ENCODE measurements at regions not wholly inside any gene's neighbourhood (a gene's known extent, or its start where the extent isn't known, plus 50 kb on each side); places are given as distances from the start of the nearest gene placed in this dataset.

DNA sequence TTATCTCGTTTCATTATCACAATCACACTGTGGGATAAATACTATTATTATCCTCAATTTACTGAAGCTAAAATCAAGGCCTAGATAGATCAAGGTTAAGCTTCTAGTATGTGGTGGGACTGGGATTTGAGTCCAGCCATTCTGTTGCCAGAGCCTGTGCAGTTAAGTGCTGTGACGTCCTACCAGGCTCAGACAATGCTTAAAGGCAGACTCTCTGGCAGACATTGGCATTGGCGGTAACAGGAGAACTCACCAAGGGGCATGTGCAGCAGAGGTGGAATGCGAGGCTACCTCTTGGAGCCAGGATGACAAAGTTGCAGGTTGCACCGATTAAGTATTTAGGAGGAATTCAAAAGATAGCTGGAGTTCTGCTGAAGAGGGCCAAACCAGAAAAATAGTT lies 155.6 kb upstream of the IFNG-AS1 start:
- Histone ChIP-seq H3K27me3 (ENCODE audit: control insufficient read depth in 1 of 2, insufficient read depth in 2 of 2, low read length in 2 of 2) (no peaks in the 10 kb centered on the region), H3K4me1 (ENCODE audit: control insufficient read depth, insufficient read depth, low read length) (peaks cover 2% of the 10 kb centered on the region), H3K27ac (ENCODE audit: low read length) (no peak overlapping the region), H3K9me3 (ENCODE audit: control insufficient read depth in 2 of 2, low read length in 2 of 2) (no peaks in the 10 kb centered on the region), H3K4me3 (ENCODE audit: low read length in 2 of 2) (no peak overlapping the region), H3K36me3 (ENCODE audit: control insufficient read depth in 2 of 2, insufficient read depth in 2 of 2, low read length in 2 of 2) (no peaks in the 10 kb centered on the region), H3K9ac (ENCODE audit: low read length in 2 of 2) (no peak overlapping the region)

DNA sequence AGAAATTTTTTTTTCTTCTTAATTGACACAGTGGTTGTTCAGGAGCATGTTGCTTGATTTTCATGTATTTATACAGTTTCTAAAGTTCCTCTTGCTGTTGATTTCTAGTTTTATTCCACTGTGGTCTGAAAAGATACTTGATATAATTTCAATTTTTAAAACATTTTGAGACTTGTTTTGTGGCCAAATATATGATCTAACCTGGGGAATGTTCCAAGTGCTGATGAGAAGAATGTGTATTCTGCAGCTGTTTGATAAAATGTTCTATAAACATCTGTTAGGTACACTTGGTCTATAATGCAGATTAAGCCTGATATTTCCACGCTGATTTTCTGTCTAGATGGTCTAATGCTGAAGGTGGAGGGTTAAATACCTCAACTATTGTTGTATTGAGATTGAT lies 151.4 kb upstream of the IFNG-AS1 start:
- no peaks in the 10 kb centered on the region for H3K27me3 ChIP-seq (ENCODE audit: control insufficient read depth in 1 of 2, insufficient read depth in 2 of 2, low read length in 2 of 2)
- no peaks in the 10 kb centered on the region for H3K36me3 ChIP-seq (ENCODE audit: control insufficient read depth in 2 of 2, insufficient read depth in 2 of 2, low read length in 2 of 2)
- no peak overlapping the region for H3K9ac ChIP-seq (ENCODE audit: low read length in 2 of 2)
- no peak overlapping the region for H3K4me3 ChIP-seq (ENCODE audit: low read length in 2 of 2)
- H3K4me1 ChIP-seq (ENCODE audit: control insufficient read depth, insufficient read depth, low read length), result no peaks in the 10 kb centered on the region
- no peaks in the 10 kb centered on the region for H3K9me3 ChIP-seq (ENCODE audit: control insufficient read depth in 2 of 2, low read length in 2 of 2)
- H3K27ac ChIP-seq (ENCODE audit: low read length), result no peak overlapping the region

DNA sequence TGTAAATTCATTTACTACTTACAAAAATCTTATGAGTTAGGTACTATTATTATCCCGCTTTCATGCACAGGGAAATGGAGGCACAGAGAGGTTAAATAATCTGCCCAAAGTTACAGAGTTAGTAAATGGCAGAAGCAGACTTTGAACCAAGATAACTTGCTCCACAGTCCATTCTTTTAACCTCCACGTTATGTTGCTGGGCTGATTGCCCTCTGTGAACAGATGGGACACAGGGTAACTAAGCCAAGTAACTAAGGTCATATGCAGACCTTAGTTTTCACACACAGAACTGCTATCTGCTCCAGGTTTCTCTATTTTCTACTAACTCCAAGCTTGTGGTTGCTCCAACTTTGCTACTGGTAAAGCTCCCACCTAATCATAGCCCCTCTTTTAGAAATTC lies 147.1 kb upstream of the IFNG-AS1 start:
- Histone ChIP-seq H3K27me3 (ENCODE audit: control insufficient read depth in 1 of 2, insufficient read depth in 2 of 2, low read length in 2 of 2) (no peaks in the 10 kb centered on the region), H3K36me3 (ENCODE audit: control insufficient read depth in 2 of 2, insufficient read depth in 2 of 2, low read length in 2 of 2) (no peaks in the 10 kb centered on the region), H3K9me3 (ENCODE audit: control insufficient read depth in 2 of 2, low read length in 2 of 2) (no peaks in the 10 kb centered on the region), H3K9ac (ENCODE audit: low read length in 2 of 2) (no peak overlapping the region), H3K4me3 (ENCODE audit: low read length in 2 of 2) (no peak overlapping the region), H3K27ac (ENCODE audit: low read length) (no peak overlapping the region), H3K4me1 (ENCODE audit: control insufficient read depth, insufficient read depth, low read length) (no peaks in the 10 kb centered on the region)

GRCh38 chr12:67843257-67843656 lies 146.0 kb upstream of the IFNG-AS1 start:
- Histone ChIP-seq H3K4me1 (ENCODE audit: control insufficient read depth, insufficient read depth, low read length) (no peaks in the 10 kb centered on the region), H3K9me3 (ENCODE audit: control insufficient read depth in 2 of 2, low read length in 2 of 2) (no peaks in the 10 kb centered on the region), H3K27ac (ENCODE audit: low read length) (no peak overlapping the region), H3K36me3 (ENCODE audit: control insufficient read depth in 2 of 2, insufficient read depth in 2 of 2, low read length in 2 of 2) (no peaks in the 10 kb centered on the region), H3K4me3 (ENCODE audit: low read length in 2 of 2) (no peak overlapping the region), H3K9ac (ENCODE audit: low read length in 2 of 2) (no peak overlapping the region), H3K27me3 (ENCODE audit: control insufficient read depth in 1 of 2, insufficient read depth in 2 of 2, low read length in 2 of 2) (no peaks in the 10 kb centered on the region)

GRCh38 chr12:67852701-67853100 lies 136.5 kb upstream of the IFNG-AS1 start:
- no peak overlapping the region for H3K4me3 ChIP-seq (ENCODE audit: low read length in 2 of 2)
- H3K27me3 ChIP-seq (ENCODE audit: control insufficient read depth in 1 of 2, insufficient read depth in 2 of 2, low read length in 2 of 2), result no peaks in the 10 kb centered on the region
- H3K9ac ChIP-seq (ENCODE audit: low read length in 2 of 2), result no peak overlapping the region
- no peak overlapping the region for H3K27ac ChIP-seq (ENCODE audit: low read length)
- H3K9me3 ChIP-seq (ENCODE audit: control insufficient read depth in 2 of 2, low read length in 2 of 2), result no peaks in the 10 kb centered on the region
- no peaks in the 10 kb centered on the region for H3K36me3 ChIP-seq (ENCODE audit: control insufficient read depth in 2 of 2, insufficient read depth in 2 of 2, low read length in 2 of 2)
- no peaks in the 10 kb centered on the region for H3K4me1 ChIP-seq (ENCODE audit: control insufficient read depth, insufficient read depth, low read length)

DNA sequence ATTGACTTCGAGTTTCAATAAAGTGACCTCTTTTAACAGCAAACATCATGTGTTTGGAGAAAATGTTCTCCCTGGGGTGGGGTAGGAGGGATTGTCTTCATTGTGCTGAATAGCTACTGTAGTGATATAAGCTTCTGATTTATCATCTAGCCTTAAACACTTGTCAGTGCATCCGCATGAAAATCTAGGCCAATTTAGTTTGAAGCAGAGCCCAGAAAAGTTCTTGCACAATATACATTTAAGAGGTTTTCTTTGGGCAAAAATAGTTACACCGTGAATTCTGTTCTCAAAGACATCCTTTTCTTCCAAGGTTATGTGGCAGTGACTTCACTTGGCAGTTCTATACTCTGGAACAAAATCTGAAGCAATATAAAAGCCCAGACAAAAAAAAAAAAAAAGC lies 136.0 kb upstream of the IFNG-AS1 start:
- Histone ChIP-seq H3K4me1 (ENCODE audit: control insufficient read depth, insufficient read depth, low read length) (no peaks in the 10 kb centered on the region), H3K9ac (ENCODE audit: low read length in 2 of 2) (no peak overlapping the region), H3K9me3 (ENCODE audit: control insufficient read depth in 2 of 2, low read length in 2 of 2) (no peaks in the 10 kb centered on the region), H3K4me3 (ENCODE audit: low read length in 2 of 2) (no peak overlapping the region), H3K27ac (ENCODE audit: low read length) (no peak overlapping the region), H3K36me3 (ENCODE audit: control insufficient read depth in 2 of 2, insufficient read depth in 2 of 2, low read length in 2 of 2) (no peaks in the 10 kb centered on the region), H3K27me3 (ENCODE audit: control insufficient read depth in 1 of 2, insufficient read depth in 2 of 2, low read length in 2 of 2) (no peaks in the 10 kb centered on the region)

DNA sequence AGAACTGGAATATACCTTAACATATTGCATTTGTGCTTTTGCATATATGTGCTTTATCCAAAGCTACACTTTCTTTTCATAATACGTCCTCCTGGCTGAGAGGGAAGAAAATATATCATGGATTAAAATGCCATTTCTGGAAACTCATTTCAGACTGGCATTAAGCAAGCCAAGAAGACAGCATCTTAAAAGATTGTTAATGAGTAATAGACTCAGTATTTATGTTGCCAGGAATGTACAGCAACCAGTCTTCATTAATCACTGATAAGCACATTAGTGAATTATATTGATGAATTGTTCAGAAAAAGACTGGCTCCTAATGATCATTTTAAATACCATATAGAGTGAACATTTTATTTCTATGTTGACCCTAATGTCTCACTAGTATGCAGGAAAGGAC lies 134.9 kb upstream of the IFNG-AS1 start:
- Histone ChIP-seq H3K9ac (ENCODE audit: low read length in 2 of 2) (no peak overlapping the region), H3K36me3 (ENCODE audit: control insufficient read depth in 2 of 2, insufficient read depth in 2 of 2, low read length in 2 of 2) (no peaks in the 10 kb centered on the region), H3K9me3 (ENCODE audit: control insufficient read depth in 2 of 2, low read length in 2 of 2) (no peaks in the 10 kb centered on the region), H3K4me1 (ENCODE audit: control insufficient read depth, insufficient read depth, low read length) (no peaks in the 10 kb centered on the region), H3K27ac (ENCODE audit: low read length) (no peak overlapping the region), H3K4me3 (ENCODE audit: low read length in 2 of 2) (no peak overlapping the region), H3K27me3 (ENCODE audit: control insufficient read depth in 1 of 2, insufficient read depth in 2 of 2, low read length in 2 of 2) (no peaks in the 10 kb centered on the region)

DNA sequence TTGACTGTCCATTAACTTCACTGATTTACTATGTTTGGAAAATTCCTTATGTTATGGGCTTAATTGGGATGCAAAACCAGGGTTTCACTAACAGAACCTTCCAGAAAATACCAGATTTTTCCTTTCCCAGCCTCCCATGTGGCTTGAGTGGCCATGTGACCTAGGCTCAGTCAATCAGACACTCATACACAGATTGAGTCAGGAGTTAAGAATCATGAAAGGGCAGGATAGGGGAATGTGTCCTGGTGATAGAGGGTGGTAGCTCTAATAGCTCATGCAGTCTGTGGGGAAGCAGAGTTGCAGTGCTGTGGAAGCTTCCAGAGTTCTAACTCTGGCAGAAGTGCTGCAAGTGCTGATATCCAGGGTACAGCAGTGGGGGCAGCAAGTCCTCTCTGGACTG lies 134.1 kb upstream of the IFNG-AS1 start:
- Histone ChIP-seq H3K9ac (ENCODE audit: low read length in 2 of 2) (no peak overlapping the region), H3K4me1 (ENCODE audit: control insufficient read depth, insufficient read depth, low read length) (no peaks in the 10 kb centered on the region), H3K9me3 (ENCODE audit: control insufficient read depth in 2 of 2, low read length in 2 of 2) (no peaks in the 10 kb centered on the region), H3K36me3 (ENCODE audit: control insufficient read depth in 2 of 2, insufficient read depth in 2 of 2, low read length in 2 of 2) (no peaks in the 10 kb centered on the region), H3K4me3 (ENCODE audit: low read length in 2 of 2) (no peak overlapping the region), H3K27ac (ENCODE audit: low read length) (no peak overlapping the region), H3K27me3 (ENCODE audit: control insufficient read depth in 1 of 2, insufficient read depth in 2 of 2, low read length in 2 of 2) (no peaks in the 10 kb centered on the region)

- Histone ChIP-seq H3K36me3 (ENCODE audit: control insufficient read depth in 2 of 2, insufficient read depth in 2 of 2, low read length in 2 of 2) (no peaks in the 10 kb centered on the region), H3K4me3 (ENCODE audit: low read length in 2 of 2) (no peak overlapping the region), H3K9ac (ENCODE audit: low read length in 2 of 2) (no peak overlapping the region), H3K27ac (ENCODE audit: low read length) (no peak overlapping the region), H3K9me3 (ENCODE audit: control insufficient read depth in 2 of 2, low read length in 2 of 2) (no peaks in the 10 kb centered on the region), H3K4me1 (ENCODE audit: control insufficient read depth, insufficient read depth, low read length) (no peaks in the 10 kb centered on the region), H3K27me3 (ENCODE audit: control insufficient read depth in 1 of 2, insufficient read depth in 2 of 2, low read length in 2 of 2) (no peaks in the 10 kb centered on the region)
Measured at GRCh38 chr12:67871231-67871630, 118.0 kb upstream of the IFNG-AS1 start.

DNA sequence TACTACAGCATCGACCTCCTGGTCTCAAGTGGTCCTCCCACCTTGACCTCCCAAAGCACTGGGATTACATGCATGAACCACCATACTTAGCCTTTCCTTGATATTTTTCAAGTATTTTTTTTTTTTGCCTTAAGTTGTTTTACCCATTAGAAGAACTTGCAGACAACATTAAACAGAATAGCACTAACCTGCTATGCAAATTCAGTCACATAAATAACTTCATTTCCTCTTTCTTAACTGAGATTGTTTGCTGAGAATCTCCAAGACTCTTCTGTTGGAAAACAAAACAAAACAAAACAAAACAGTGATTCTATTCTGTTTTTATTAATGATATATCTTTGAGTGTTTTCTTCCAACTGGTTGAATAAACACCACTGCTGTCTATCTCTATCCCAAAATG lies 115.9 kb upstream of the IFNG-AS1 start:
- Histone ChIP-seq H3K27ac (ENCODE audit: low read length) (no peak overlapping the region), H3K4me1 (ENCODE audit: control insufficient read depth, insufficient read depth, low read length) (no peaks in the 10 kb centered on the region), H3K9me3 (ENCODE audit: control insufficient read depth in 2 of 2, low read length in 2 of 2) (no peaks in the 10 kb centered on the region), H3K27me3 (ENCODE audit: control insufficient read depth in 1 of 2, insufficient read depth in 2 of 2, low read length in 2 of 2) (no peaks in the 10 kb centered on the region), H3K9ac (ENCODE audit: low read length in 2 of 2) (no peak overlapping the region), H3K36me3 (ENCODE audit: control insufficient read depth in 2 of 2, insufficient read depth in 2 of 2, low read length in 2 of 2) (no peaks in the 10 kb centered on the region), H3K4me3 (ENCODE audit: low read length in 2 of 2) (no peak overlapping the region)

- Histone ChIP-seq H3K4me3 (ENCODE audit: low read length in 2 of 2) (no peak overlapping the region), H3K36me3 (ENCODE audit: control insufficient read depth in 2 of 2, insufficient read depth in 2 of 2, low read length in 2 of 2) (no peaks in the 10 kb centered on the region), H3K4me1 (ENCODE audit: control insufficient read depth, insufficient read depth, low read length) (no peaks in the 10 kb centered on the region), H3K27me3 (ENCODE audit: control insufficient read depth in 1 of 2, insufficient read depth in 2 of 2, low read length in 2 of 2) (no peaks in the 10 kb centered on the region), H3K9me3 (ENCODE audit: control insufficient read depth in 2 of 2, low read length in 2 of 2) (no peaks in the 10 kb centered on the region), H3K9ac (ENCODE audit: low read length in 2 of 2) (no peak overlapping the region), H3K27ac (ENCODE audit: low read length) (no peak overlapping the region)
Measured at GRCh38 chr12:67876305-67876915, 112.8 kb upstream of the IFNG-AS1 start.

Measured in stomach smooth muscle (tissue), 2 donors.